ENCODE measurements at regions not wholly inside any gene's neighbourhood (a gene's known extent, or its start where the extent isn't known, plus 50 kb on each side); places are given as distances from the start of the nearest gene placed in this dataset.
"Not testable (repeated sequence)": the region's sequence is repeated elsewhere in the genome, so short reads cannot be mapped to it uniquely, and the experiment has no call there.

DNA sequence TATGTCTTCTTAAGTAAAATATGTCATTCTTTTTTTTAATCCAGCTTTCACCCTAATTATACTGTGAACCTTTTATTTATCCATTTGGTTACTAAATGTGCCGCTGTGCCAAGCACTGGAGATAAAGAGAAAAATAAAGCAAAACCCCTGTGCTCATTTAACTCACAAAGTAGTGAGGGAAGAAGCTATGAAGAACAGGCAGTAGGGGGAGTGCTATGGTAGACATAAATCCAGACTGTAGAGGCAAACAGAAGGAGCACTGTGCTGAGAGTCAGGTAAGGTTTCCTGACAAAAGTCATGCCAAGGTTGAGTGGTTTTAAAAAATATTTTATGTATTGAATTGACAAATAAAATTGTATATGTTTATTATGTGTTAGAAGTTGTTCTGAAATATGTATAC is 188.5 kb upstream of the SYT10 start:
- no peak for DNase-seq (ENCODE audit: low spot score in 2 of 2)
- no peaks in the 10 kb centered on the region for H3K27me3 ChIP-seq
- 96 to 97% methylated on average over 1 of the region's 1 CpG for WGBS, 2 donors
- no peak overlapping the region for H3K27ac ChIP-seq
- TF ChIP-seq EP300 (IDR thresholded peaks at IDR 0.05) = no peak
- TF ChIP-seq, protein P1, sequence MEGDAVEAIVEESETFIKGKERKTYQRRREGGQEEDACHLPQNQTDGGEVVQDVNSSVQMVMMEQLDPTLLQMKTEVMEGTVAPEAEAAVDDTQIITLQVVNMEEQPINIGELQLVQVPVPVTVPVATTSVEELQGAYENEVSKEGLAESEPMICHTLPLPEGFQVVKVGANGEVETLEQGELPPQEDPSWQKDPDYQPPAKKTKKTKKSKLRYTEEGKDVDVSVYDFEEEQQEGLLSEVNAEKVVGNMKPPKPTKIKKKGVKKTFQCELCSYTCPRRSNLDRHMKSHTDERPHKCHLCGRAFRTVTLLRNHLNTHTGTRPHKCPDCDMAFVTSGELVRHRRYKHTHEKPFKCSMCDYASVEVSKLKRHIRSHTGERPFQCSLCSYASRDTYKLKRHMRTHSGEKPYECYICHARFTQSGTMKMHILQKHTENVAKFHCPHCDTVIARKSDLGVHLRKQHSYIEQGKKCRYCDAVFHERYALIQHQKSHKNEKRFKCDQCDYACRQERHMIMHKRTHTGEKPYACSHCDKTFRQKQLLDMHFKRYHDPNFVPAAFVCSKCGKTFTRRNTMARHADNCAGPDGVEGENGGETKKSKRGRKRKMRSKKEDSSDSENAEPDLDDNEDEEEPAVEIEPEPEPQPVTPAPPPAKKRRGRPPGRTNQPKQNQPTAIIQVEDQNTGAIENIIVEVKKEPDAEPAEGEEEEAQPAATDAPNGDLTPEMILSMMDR (IDR thresholded peaks at IDR 0.05) = no peak
- TF ChIP-seq POLR2A (IDR thresholded peaks at IDR 0.05) = no peak
- no peaks in the 10 kb centered on the region for H3K36me3 ChIP-seq
- H3K4me1 ChIP-seq = no peaks in the 10 kb centered on the region
- no peaks in the 10 kb centered on the region for H3K9me3 ChIP-seq
- no peak overlapping the region for H3K4me3 ChIP-seq

DNA sequence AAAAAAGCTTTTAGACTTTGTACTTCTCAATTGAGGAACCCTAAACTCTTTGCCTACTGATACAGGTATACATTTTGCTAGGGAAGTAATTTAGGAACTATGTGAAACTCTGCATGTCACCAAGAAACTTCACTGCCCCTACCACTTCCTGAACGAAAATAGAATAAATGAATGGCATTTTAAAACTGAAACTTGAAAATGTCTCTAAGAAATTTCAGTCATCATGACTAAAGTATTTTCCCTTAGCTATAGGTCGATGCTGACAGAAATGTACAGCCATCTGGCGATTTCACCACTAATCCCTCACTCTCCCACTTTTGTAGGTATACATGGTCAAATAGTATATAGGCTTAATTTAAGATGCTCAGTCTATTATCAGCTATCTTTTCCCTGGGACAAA is 194.9 kb upstream of the SYT10 start:
- 75 to 80% methylated on average over 3 of the region's 3 CpGs for WGBS, 2 donors
- TF ChIP-seq POLR2A (IDR thresholded peaks at IDR 0.05) = no peak
- TF ChIP-seq, protein P1 (IDR thresholded peaks at IDR 0.05) = no peak
- no peak for TF ChIP-seq EP300 (IDR thresholded peaks at IDR 0.05)
- H3K4me1 ChIP-seq = no peaks in the 10 kb centered on the region

DNA sequence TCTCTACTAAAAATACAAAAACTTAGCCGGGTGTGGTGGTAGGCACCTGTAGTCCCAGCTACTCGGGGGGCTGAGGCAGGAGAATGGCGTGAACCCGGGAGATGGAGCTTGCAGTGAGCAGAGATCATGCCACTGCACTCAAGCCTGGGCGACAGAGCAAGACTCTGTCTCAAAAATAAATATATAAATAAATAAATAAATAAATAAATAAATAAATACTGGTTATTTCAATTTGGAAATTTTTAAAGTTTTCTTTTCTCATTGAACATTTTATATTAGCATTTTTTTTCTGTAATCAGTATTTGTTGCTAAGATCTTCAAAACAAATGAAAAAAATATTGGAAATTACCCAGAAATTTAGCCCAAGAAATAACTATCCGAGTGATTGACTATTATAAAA is 197.3 kb upstream of the SYT10 start:
- not testable (repeated sequence) for H3K27me3 ChIP-seq; H3K4me3 ChIP-seq; H3K36me3 ChIP-seq; H3K4me1 ChIP-seq; H3K27ac ChIP-seq; H3K9me3 ChIP-seq; DNase-seq (ENCODE audit: low spot score in 2 of 2)
- WGBS, 2 donors = 93 to 94% methylated on average over 6 of the region's 6 CpGs

More for the DNA sequence above, 194.9 kb upstream of the SYT10 start:
- no peaks in the 10 kb centered on the region for H3K9me3 ChIP-seq
- H3K36me3 ChIP-seq = no peaks in the 10 kb centered on the region
- no peak overlapping the region for H3K4me3 ChIP-seq
- H3K27me3 ChIP-seq = no peaks in the 10 kb centered on the region
- DNase-seq (ENCODE audit: low spot score in 2 of 2) = no peak
- no peak overlapping the region for H3K27ac ChIP-seq

DNA sequence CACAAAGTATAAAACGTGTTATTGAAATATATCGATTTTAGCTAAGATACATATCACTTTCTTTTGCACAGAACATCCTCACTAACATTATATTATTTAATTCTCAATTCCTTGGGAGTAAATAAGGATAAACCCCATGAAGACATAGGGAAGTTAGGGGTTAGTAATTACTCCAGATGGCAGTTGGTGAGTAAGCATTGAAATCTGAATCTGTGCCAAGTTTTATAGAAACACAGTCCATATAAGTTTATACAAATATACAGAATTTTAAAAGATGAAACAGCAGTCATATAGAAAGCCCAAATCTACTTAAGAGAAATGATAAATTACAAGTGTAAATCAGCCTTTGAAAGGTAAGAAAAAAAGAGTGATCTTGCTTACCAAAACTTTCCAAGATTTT is 200.4 kb upstream of the SYT10 start:
- no peaks in the 10 kb centered on the region for H3K9me3 ChIP-seq
- no peak overlapping the region for H3K4me3 ChIP-seq
- no peaks in the 10 kb centered on the region for H3K27me3 ChIP-seq
- no peak for DNase-seq (ENCODE audit: low spot score in 2 of 2)
- H3K27ac ChIP-seq = no peak overlapping the region
- WGBS, 2 donors = 64 to 70% methylated on average over 2 of the region's 2 CpGs
- H3K36me3 ChIP-seq = no peaks in the 10 kb centered on the region
- TF ChIP-seq POLR2A (IDR thresholded peaks at IDR 0.05) (no peak), EP300 (IDR thresholded peaks at IDR 0.05) (no peak)
- TF ChIP-seq, protein P1 (IDR thresholded peaks at IDR 0.05) = no peak
- no peaks in the 10 kb centered on the region for H3K4me1 ChIP-seq

DNA sequence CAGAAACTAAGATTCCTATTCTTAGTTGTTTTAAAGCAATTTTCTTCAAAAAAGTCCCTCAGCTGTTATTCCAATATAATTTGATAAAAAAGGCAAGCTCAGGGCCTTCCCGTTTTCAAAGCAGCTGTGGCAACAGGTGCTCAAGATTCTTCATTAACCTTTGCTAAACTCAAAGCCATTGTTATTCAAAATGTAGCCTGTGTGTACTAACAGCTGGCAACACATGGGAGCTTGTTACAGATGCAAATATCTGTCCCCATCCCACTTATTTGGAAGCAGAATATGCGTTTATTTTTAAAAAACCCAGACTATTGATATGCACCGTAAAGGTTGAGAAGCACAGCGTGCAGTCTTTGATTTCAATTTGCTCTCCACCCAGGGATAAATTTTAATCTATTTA is 210.4 kb upstream of the SYT10 start:
- H3K4me1 ChIP-seq = no peaks in the 10 kb centered on the region
- H3K4me3 ChIP-seq = no peak overlapping the region
- peaks cover 0 to 10% (median 0%) of the 10 kb centered on the region in 4 donors for H3K9me3 ChIP-seq
- WGBS, 2 donors = 85% methylated on average over 4 of the region's 4 CpGs
- DNase-seq (ENCODE audit: low spot score in 2 of 2) = no peak
- H3K27ac ChIP-seq = no peak overlapping the region
- no peaks in the 10 kb centered on the region for H3K36me3 ChIP-seq
- H3K27me3 ChIP-seq = no peaks in the 10 kb centered on the region
- TF ChIP-seq, protein P1 (IDR thresholded peaks at IDR 0.05) = no peak
- TF ChIP-seq POLR2A (IDR thresholded peaks at IDR 0.05) (no peak), EP300 (IDR thresholded peaks at IDR 0.05) (no peak)

DNA sequence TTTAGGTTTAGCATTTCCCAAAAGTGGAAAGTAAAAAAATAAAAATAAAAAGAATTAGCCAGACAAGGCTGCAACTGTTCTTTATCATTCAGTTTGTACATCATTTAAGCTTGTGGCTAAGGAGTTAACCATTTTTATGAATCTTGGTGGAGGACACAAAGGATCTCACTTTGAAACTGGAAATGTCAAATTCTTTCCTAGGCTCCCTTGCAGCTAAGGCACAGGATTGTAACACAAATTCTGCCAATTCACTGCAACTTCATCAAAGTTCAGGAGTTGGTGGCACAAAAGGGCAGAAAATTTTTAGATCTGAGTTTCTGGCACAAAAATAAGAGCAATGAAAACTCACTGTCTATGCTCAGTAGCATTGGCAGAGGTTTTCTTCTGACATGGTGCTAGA is 211.2 kb upstream of the SYT10 start:
- DNase-seq (ENCODE audit: low spot score in 2 of 2) = no peak
- peaks cover 0 to 10% (median 0%) of the 10 kb centered on the region in 4 donors for H3K9me3 ChIP-seq
- no peaks in the 10 kb centered on the region for H3K4me1 ChIP-seq
- no peaks in the 10 kb centered on the region for H3K27me3 ChIP-seq
- no peak overlapping the region for H3K27ac ChIP-seq
- no peaks in the 10 kb centered on the region for H3K36me3 ChIP-seq
- H3K4me3 ChIP-seq = no peak overlapping the region
- TF ChIP-seq, protein P1 (IDR thresholded peaks at IDR 0.05) = no peak
- TF ChIP-seq POLR2A (IDR thresholded peaks at IDR 0.05) = no peak
- no peak for TF ChIP-seq EP300 (IDR thresholded peaks at IDR 0.05)
